ENCODE measurements at regions not wholly inside any gene's neighbourhood (a gene's known extent, or its start where the extent isn't known, plus 50 kb on each side); places are given as distances from the start of the nearest gene placed in this dataset.
"Not testable (repeated sequence)": the region's sequence is repeated elsewhere in the genome, so short reads cannot be mapped to it uniquely, and the experiment has no call there.

- Mint-ChIP-seq H3K4me1 (ENCODE audit: low read depth) (peaks cover 2% of the 10 kb centered on the region), H3K27me3 (no peaks in the 10 kb centered on the region), H3K36me3 (ENCODE audit: insufficient read depth) (peaks cover 1% of the 10 kb centered on the region), H3K4me3 (ENCODE audit: low read depth) (no peak overlapping the region), H3K27ac (no peak overlapping the region), H3K9me3 (ENCODE audit: low read depth) (peaks cover 4% of the 10 kb centered on the region)
- TF ChIP-seq CTCF (IDR thresholded peaks at IDR 0.05; ENCODE audit: unreplicated experiment), result no peak
- no peak for DNase-seq (ENCODE audit: low spot score, unreplicated experiment)
Measured at GRCh38 chr3:191137708-191138107, 61.3 kb upstream of the OSTN start.

- H3K4me1 Mint-ChIP-seq (ENCODE audit: low read depth), result peaks cover 2% of the 10 kb centered on the region
- peaks cover 1% of the 10 kb centered on the region for H3K36me3 Mint-ChIP-seq (ENCODE audit: insufficient read depth)
- TF ChIP-seq CTCF (IDR thresholded peaks at IDR 0.05; ENCODE audit: unreplicated experiment), result peak; percentile 24
- H3K27me3 Mint-ChIP-seq, result no peaks in the 10 kb centered on the region
- no peak for DNase-seq (ENCODE audit: low spot score, unreplicated experiment)
- no peak overlapping the region for H3K27ac Mint-ChIP-seq
- H3K9me3 Mint-ChIP-seq (ENCODE audit: low read depth), result peaks cover 4% of the 10 kb centered on the region
- H3K4me3 Mint-ChIP-seq (ENCODE audit: low read depth), result no peak overlapping the region
Measured at GRCh38 chr3:191136347-191136746, 62.7 kb upstream of the OSTN start.

- no peak overlapping the region for H3K27ac Mint-ChIP-seq
- no peaks in the 10 kb centered on the region for H3K27me3 Mint-ChIP-seq
- TF ChIP-seq CTCF (IDR thresholded peaks at IDR 0.05; ENCODE audit: unreplicated experiment), result no peak
- no peak overlapping the region for H3K4me3 Mint-ChIP-seq (ENCODE audit: low read depth)
- H3K4me1 Mint-ChIP-seq (ENCODE audit: low read depth), result peaks cover 2% of the 10 kb centered on the region
- DNase-seq (ENCODE audit: low spot score, unreplicated experiment), result no peak
- peaks cover 1% of the 10 kb centered on the region for H3K36me3 Mint-ChIP-seq (ENCODE audit: insufficient read depth)
- H3K9me3 Mint-ChIP-seq (ENCODE audit: low read depth), result peaks cover 4% of the 10 kb centered on the region
Measured at GRCh38 chr3:191135175-191135574, 63.9 kb upstream of the OSTN start.

- Mint-ChIP-seq H3K27ac (no peak overlapping the region), H3K4me3 (ENCODE audit: low read depth) (no peak overlapping the region), H3K9me3 (ENCODE audit: low read depth) (peaks cover 4% of the 10 kb centered on the region), H3K36me3 (ENCODE audit: insufficient read depth) (peaks cover 1% of the 10 kb centered on the region), H3K4me1 (ENCODE audit: low read depth) (peaks cover 2% of the 10 kb centered on the region), H3K27me3 (no peaks in the 10 kb centered on the region)
- no peak for TF ChIP-seq CTCF (IDR thresholded peaks at IDR 0.05; ENCODE audit: unreplicated experiment)
- DNase-seq (ENCODE audit: low spot score, unreplicated experiment), result no peak
Measured at GRCh38 chr3:191133359-191133758, 65.7 kb upstream of the OSTN start.

GRCh38 chr3:191131305-191131704 lies 67.7 kb upstream of the OSTN start:
- no peak overlapping the region for H3K4me3 Mint-ChIP-seq (ENCODE audit: low read depth)
- H3K9me3 Mint-ChIP-seq (ENCODE audit: low read depth), result peaks cover 13% of the 10 kb centered on the region
- H3K27me3 Mint-ChIP-seq, result no peaks in the 10 kb centered on the region
- peaks cover 2% of the 10 kb centered on the region for H3K4me1 Mint-ChIP-seq (ENCODE audit: low read depth)
- H3K27ac Mint-ChIP-seq, result no peak overlapping the region
- no peak for DNase-seq (ENCODE audit: low spot score, unreplicated experiment)
- TF ChIP-seq CTCF (IDR thresholded peaks at IDR 0.05; ENCODE audit: unreplicated experiment), result no peak
- H3K36me3 Mint-ChIP-seq (ENCODE audit: insufficient read depth), result no peaks in the 10 kb centered on the region

GRCh38 chr3:191124891-191125290 lies 74.2 kb upstream of the OSTN start:
- peaks cover 11% of the 10 kb centered on the region for H3K4me1 Mint-ChIP-seq (ENCODE audit: low read depth)
- not testable (repeated sequence) for H3K27me3 Mint-ChIP-seq; H3K9me3 Mint-ChIP-seq (ENCODE audit: low read depth); DNase-seq (ENCODE audit: low spot score, unreplicated experiment); H3K4me3 Mint-ChIP-seq (ENCODE audit: low read depth); H3K27ac Mint-ChIP-seq; H3K36me3 Mint-ChIP-seq (ENCODE audit: insufficient read depth)

All from progenitor cell of endocrine pancreas (in vitro differentiated cells).